LNCaP clone FGC (cell line): ENCODE measurements at regions not wholly inside any gene's neighbourhood (a gene's known extent, or its start where the extent isn't known, plus 50 kb on each side); places are given as distances from the start of the nearest gene placed in this dataset.

Experiments used
- DNase-seq: peaks from one replicate; pipeline ENCODE4 v3.0.0-alpha.2; 2011; ENCODE audit warnings: low read depth
- H3K4me3 ChIP-seq: 2 replicates; pipeline ENCODE4 v1.5.1; 2011; ENCODE audit warnings: mild to moderate bottlenecking, low read depth, low read length, control low read depth
- TF ChIP-seq, protein P1 (sequence below): IDR thresholded peaks from 2 replicates; pipeline ENCODE4 v1.5.1; 2012; ENCODE audit warnings: mild to moderate bottlenecking; ENCODE audit not compliant: control insufficient read depth, insufficient read depth; ENCODE audit errors: extremely low read depth

DNA sequence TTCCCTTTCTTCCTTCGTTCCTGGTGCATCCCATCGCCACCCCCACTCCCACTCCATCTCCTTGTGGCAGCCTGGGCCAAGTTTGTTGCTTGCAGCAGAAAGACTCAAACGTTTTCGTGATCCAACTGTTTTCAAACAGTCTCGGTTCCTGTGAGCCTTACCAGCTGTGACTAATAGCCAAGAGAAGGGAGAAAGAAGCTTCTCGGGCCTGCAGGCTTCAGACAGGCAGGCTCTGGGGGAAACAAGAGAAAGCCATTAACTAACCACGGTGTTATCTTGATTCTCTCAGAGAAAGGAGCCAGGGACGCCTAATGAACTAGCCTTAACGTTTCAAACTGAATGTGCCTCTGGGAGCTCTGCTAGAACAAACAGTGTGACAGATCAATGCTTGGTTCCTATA lies 742.0 kb downstream of the NR2F2 start:
- no peak for DNase-seq
- TF ChIP-seq, protein P1, sequence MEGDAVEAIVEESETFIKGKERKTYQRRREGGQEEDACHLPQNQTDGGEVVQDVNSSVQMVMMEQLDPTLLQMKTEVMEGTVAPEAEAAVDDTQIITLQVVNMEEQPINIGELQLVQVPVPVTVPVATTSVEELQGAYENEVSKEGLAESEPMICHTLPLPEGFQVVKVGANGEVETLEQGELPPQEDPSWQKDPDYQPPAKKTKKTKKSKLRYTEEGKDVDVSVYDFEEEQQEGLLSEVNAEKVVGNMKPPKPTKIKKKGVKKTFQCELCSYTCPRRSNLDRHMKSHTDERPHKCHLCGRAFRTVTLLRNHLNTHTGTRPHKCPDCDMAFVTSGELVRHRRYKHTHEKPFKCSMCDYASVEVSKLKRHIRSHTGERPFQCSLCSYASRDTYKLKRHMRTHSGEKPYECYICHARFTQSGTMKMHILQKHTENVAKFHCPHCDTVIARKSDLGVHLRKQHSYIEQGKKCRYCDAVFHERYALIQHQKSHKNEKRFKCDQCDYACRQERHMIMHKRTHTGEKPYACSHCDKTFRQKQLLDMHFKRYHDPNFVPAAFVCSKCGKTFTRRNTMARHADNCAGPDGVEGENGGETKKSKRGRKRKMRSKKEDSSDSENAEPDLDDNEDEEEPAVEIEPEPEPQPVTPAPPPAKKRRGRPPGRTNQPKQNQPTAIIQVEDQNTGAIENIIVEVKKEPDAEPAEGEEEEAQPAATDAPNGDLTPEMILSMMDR, result no peak
- no peak overlapping the region for H3K4me3 ChIP-seq

- no peak overlapping the region for H3K4me3 ChIP-seq
- TF ChIP-seq, protein P1, result no peak
- DNase-seq, result no peak
Observed at GRCh38 chr15:97076011-97076410, 745.5 kb downstream of the NR2F2 start.

- H3K4me3 ChIP-seq, result no peak overlapping the region
- DNase-seq, result no peak
- TF ChIP-seq, protein P1, result no peak
Observed at GRCh38 chr15:97077975-97078374, 747.5 kb downstream of the NR2F2 start.

GRCh38 chr15:97078591-97078990 lies 748.1 kb downstream of the NR2F2 start:
- H3K4me3 ChIP-seq, result no peak overlapping the region
- TF ChIP-seq, protein P1, result no peak
- no peak for DNase-seq

DNA sequence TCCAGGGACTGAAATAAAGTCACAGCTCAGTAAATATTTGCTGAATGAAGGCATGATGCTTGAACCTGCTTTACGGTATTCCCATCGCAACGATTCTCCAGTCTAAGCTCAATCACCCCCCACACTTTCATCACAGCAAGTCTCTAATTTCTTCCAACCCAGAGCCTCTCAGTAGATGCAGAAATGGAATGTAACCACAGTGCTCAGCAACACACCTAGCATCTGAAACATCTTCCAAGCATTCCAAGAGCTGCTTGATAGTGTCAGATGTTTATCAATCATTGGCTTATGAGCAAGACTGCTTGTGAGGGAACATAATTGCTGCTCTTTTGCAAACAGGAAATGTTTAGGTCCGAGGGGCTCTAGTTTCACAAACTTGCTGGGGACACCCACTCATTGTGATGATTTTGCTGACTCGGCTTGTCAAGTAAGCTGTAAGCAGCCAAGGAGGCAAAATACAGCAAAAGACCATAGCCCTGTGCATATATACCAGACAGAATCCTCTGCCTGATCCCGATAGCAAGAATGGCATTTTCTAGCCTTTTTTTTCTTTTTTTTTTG lies 751.2 kb downstream of the NR2F2 start:
- H3K4me3 ChIP-seq, result no peak overlapping the region
- DNase-seq, result no peak
- TF ChIP-seq, protein P1, result no peak

DNA sequence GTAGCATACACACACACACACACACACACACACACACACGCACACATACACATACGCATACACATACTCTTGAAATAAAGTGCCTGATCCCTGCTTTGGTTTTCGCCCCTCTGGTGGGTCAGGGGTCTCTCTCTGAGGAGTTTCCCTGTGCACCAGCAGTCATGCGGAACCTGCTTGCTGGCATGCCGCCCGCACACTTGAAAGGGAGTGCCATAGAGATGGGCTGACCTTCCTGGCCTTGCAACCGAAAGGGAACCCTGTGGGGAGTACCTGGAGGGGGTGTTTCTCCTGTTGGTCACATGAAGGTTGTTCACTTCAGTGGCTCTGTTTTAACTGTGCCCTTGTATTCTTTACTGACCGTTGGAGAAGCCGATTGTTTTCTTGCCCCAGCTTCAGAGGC lies 752.3 kb downstream of the NR2F2 start:
- TF ChIP-seq, protein P1, result no peak
- H3K4me3 ChIP-seq, result no peak overlapping the region
- no peak for DNase-seq

DNA sequence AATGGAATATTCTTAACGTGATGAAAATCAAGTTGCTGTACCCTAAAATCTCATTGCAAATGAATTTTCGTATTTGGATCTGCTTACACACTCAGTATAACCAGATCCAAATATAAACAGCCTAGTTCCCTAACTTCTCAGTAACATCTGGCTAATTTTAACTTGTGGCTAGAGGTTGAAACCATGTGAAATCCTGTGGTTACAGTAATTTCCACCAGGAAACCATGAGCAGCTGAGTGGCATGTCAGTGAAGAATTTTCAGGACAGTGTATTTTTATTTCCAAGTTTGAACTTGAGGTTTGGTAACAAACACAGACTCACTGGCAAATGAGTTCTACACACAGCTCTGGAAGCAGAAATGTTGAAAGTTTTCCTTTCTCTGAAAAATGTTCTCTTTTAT lies 754.1 kb downstream of the NR2F2 start:
- no peak for DNase-seq
- TF ChIP-seq, protein P1, result no peak
- H3K4me3 ChIP-seq, result no peak overlapping the region
